CD1c-positive myeloid dendritic cell (primary cell): ENCODE measurements at regions not wholly inside any gene's neighbourhood (a gene's known extent, or its start where the extent isn't known, plus 50 kb on each side); places are given as distances from the start of the nearest gene placed in this dataset.
"Not testable (repeated sequence)": the region's sequence is repeated elsewhere in the genome, so short reads cannot be mapped to it uniquely, and the experiment has no call there.

ENCODE experiments used
- DNase-seq: peaks from one replicate; pipeline ENCODE4 v3.0.0-alpha.2; 2016; ENCODE audit errors: extremely low spot score

DNA sequence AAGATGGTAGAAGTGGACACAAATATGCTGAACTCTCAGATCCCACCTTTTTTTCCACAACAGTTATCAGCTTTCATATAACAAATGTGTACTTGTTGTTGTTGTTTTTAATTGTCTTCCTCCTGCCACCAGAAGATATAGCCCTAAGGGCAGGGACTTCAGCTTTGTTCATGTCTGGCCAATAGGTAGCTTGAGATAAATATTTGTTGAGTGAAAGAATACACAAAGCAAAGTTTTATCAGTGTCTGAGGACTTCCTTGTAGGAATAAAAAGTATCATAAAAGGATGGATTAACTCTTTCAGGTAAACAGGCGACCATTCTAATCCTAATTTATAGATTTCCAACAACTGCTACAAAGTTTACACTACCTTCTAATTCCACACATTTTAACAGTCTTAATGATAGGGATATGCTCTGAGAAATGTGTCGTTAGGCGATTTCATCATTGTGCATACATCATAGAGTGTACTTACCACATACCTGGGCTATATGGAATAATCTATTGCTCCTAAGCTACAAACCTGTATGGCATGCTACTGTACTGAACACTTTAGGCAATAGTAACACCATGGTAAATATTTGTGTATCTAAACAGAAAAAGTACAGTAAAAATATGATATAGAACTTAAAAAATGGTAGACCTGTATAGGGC, 186.1 kb downstream of the ATOH1 start:
- DNase-seq = no peak

DNA sequence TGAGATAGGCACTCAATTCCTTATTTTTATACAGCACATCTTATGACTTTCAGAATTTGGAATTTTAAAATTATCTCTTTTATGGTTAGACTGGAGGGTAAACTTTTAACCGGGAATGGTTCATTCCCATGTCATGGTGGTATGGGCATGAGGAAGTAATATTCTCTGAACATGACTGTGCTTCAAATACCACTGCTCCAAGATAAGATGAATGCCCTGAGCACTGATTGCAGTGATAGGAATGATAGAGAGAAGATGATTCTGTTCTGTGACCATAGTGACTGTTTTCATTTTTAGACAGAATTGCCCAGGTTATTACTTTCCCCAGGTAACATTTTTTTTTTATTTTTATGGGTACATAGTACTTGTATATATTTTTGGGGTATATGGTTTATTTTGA, 187.4 kb downstream of the ATOH1 start:
- no peak for DNase-seq

DNA sequence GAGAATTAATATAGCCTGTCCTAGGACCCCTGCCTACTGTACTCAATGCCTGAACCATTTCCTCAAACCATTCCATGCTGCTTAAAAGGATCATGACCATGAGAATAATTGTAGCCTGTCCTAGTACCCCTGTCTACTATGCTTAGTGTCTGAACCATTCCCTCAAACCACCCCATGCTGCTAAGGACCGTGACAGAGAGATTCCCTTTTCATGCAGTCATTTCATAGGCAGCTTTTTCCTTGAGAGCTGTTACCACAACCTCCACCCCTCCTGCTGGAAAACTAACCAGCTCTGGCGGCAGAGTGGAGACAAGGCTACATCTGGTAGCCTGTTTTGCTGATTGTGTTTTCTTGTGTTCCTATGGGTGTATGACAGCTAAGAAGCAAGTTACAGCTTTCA, 174.9 kb upstream of the SMARCAD1 start:
- DNase-seq = no peak

DNA sequence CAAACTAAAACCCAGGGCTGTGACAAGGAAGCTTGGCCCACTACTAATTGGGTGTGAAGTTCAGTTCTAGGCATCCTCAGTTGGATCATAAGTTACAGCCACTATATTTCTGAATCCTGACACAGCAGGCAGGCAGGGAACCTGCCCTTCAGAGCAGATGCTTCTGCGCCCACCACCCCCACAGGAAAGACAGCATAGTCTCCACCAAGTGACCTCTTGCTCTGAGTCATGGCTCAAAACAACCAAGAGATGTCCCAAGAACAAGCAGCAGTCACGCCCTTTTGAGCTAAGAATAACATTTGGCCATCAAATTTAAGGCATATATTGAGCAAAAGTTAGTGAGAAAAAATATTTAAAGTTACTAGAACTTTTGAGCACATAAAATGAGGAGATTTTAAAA, 170.7 kb upstream of the SMARCAD1 start:
- no peak for DNase-seq

DNA sequence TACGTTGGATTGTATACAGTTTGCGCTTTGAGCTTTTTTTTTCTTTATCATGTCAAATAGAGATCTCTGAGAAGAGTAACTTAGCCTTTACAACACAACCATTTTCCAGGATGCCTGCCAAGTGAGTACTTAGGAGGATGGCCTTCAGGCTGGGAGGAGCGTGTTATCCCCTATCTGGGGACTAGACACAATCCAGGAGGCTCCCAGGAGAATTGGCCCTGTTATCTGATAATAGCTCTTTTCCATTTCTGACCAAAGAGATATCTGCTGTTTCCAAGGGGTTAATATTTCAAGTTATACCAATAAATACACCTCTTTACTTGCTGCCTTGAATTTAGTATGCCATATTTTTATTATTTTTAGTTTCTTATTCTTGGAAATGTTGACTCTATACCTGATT, 169.5 kb upstream of the SMARCAD1 start:
- DNase-seq = no peak

DNA sequence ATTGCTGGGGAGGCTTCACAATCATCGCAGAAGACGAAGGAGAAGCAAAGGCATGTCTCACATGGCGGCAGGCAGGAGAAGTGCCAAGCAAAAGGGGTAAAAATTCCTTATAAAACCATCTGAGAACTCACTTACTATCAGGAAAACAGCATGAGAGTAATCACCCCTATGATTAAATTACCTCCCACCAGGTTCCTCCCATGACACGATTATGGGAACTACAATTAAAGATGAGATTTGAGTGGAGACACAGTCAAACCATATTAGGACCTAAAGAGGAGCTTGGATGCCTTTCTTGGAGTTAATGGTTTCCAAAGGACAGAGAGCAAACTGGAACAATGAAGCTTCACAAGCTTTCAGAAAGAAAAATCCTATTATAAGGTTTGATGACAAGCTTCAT, 168.4 kb upstream of the SMARCAD1 start:
- DNase-seq = no peak

DNA sequence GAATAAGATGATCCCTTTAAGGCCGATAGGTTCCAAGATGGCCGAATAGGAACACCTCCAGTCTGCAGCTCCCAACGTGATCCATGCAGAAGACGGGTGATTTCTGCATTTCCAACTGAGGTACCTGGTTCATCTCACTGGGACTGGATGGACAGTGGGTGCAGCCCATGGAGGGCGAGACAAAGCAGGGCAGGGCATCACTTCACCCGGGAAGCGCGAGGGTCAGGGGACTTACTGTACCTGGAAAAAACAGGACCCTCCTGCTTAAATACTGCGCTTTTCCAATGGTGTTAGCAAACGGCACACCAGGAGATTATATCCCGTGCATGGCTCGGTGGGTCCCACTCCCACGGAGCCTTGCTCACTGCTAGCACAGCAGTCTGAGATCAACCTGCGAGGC, 163.2 kb upstream of the SMARCAD1 start:
- not testable (repeated sequence) for DNase-seq

DNA sequence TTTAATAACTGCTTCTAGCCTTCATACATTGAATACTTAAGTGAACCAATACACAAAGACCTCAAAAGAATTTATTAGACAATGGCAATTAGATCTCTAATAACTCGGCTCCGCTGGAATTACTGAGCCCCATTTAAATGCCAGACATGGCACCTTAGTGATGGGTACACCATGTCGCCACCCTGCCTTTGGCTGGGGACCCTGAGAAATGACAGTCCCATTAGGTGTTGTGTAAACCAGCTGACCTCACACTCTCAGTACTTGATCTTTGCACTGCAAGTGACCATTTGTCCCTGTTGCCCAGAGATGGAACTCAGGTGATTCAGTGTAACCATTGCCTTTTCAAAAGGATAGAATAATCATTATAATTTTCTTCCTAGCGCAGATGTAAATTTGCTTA, 144.6 kb upstream of the SMARCAD1 start:
- DNase-seq = no peak

DNA sequence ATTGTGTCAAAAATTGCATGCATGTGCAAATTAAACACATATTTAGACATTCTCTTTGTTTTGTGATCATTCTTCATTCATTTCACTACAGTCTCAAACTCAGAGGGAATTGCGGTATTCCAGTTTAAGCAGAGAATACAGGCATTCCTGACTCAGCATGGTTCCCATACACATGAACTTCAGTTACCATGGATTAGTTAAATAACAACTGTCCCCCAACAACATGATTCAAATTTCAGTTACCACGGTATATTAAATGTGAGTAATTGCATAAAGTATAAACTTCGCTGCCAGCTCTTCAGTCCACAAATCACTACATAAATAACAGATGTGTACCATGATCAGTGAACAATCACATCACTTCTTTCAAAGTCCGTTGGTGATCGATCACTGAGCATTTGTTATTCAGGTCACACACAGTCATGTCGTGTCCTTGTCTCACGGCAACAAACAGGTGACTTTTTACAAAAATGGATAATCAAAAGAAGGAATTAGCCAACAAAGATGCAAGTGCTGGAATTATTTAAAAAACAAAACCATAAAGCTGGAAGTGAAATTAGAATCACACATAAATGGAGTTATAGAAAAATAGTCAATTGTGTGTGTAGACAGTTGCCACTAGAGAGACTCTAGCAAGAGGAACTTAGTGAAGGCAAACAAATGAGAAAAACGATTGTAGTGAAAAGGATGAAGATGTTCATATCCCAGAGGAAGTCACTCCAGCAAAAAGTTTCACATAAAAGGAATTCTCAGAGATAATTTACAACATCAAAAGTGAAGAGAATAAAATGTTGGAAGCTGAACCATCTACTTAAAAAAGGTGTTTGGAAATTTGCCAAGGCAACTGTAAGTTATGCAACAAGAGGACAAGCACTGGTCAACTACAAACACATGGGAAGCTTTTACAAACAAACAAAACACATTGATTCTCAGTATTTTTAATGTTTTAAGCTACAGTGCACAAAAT, 138.6 kb upstream of the SMARCAD1 start:
- no peak for DNase-seq

DNA sequence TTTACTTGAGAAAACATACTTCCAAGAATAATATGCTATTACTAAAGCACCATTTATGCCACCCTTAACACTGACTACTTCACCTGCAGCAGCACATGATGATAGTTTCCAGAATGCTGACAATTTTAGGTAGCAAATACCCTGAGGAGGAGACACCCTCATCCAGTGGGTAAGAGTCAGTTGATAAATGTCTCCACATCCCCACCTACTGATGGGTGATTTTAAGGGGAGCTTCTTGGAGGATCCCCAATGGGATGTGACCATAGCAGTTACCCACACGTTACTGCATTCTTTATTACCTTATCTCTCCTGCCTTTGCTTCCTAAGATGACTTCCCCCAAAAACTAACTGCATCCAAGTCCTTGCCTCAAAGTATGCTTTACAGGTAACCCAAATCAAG, 131.2 kb upstream of the SMARCAD1 start:
- DNase-seq = no peak

DNA sequence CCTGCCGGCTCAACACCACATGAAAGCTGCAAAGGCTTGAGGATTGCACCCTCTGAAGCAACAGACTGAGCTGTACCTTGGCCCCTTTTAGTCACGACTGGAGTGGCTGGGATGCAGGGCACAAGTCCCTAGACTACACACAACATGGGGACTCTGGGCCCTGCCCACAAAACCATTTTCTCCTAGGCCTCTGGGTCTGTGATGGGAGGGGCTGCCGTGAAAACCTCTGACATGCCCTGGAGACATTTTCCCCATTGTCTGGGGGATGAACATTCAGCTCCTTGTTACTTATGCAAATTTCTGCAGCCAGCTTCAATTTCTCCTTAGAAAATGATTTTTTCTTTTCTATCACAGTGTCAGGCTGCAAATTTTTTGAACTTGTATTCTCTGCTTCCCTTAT, 123.5 kb upstream of the SMARCAD1 start:
- no peak for DNase-seq

DNA sequence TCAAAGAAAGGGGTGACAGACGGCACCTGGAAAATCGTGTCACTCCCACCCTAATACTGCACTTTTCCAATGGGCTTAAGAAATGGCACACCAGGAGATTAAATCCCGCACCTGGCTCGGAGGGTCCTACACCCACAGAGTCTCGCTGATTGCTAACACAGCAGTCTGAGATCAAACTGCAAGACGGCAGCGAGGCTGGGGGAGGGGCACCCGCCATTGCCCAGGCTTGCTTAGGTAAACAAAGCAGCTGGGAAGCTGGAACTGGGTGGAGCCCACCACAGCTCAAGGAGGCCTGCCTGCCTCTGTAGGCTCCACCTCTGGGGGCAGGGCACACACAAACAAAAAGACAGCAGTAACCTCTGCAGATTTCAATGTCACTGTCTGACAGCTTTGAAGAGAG, 108.5 kb upstream of the SMARCAD1 start:
- DNase-seq = not testable (repeated sequence)

DNA sequence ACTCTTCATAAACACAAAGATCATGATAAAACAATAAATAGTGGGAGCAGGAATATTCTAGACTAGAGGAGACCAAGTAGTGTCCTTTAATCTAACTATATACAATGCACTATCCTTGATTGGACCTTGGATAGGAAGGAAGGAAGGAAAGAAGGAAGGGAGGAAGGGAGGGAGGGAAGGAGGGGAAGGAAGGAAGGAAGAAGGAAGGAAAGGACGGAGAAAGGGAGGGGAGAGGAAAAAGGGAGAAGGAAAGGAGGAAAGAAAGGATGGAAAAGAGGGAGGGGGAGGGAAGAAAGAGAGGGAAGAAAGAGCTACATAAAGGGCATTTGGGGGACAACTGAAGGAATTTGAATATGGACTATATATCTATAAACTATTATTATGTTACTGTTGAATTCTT, 95.0 kb upstream of the SMARCAD1 start:
- DNase-seq = no peak

DNA sequence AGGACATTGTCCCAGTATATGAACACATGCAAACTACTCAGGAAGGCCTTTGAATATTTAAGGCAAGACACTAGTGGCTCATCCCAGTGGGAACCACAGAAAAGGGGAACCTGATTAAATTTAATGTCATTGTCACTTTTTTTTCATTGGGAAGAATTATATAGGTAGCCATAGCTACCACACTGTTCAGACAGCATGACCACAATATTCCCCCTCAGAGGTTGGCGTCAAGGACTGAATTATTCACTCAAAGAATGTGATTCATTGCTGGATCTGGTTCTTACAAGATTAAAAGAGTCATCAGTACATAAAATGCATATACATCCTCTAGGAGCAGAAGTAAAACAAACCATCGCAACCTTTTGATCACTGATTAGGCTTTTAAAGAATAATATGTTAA, 92.0 kb upstream of the SMARCAD1 start:
- DNase-seq = no peak

DNA sequence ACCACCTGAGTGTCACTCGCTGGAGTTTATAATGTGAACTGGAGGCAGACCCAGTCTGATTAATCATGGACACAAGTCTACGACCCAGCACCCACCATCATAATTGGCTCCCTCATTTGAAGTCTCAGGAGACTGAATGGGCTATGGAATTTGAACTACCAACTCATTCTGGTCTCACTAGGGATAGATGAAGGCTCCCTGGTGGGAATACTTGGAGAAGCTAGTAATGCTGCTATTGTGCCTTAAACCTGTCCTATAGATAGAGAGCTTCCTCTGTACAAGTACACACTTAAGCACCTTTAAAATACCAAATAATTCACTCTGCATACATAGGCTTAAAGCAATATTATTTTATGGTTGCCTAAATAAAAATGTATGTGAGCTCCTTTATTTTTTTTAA, 90.8 kb upstream of the SMARCAD1 start:
- no peak for DNase-seq

DNA sequence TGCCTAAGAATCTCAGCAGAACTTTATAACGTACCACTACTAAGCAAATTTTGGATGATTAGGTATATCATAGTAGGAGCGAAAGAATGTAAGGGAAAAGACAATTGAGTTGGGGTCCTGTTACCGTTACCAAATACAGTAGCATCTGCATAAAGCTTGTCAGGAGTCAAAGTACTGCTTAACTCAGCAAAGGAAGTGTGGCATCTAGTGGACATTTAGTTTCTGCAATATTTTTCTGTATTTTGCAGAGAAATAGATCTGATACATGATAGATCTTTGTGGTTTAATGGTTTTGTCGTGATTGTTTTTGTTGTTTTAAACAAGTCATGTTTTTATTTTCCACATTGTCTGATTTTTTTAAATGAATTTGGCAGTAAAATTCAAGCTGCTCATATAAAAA, 81.0 kb upstream of the SMARCAD1 start:
- no peak for DNase-seq

DNA sequence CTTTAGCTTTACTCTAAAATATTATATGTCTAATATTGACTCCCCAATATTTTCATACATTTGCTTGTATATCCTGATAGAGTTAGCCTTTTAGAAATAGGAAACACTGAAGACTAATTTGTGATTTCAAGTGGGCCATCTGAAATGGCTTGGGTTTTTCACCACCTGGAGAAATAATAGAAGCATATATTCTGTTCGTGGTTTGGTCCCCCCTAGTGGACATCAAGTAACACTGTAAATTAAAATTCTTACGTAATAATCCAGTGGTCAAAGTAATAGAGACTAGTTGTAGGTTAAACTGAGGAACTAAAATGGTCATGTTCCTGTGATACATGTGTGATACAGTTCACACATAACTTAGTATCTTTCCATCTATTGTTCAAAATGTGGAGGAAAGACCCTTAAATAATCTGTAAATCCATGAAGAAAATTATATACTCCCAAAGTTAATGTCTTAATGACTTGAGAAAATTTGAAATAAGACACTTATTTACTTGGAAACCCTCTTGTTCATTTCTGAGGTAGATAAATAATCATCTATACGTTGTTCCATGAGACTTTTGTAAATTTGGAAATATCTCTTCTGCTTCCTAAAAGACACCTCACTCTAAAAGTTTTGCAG, 79.8 kb upstream of the SMARCAD1 start:
- peak; percentile 22 for DNase-seq

DNA sequence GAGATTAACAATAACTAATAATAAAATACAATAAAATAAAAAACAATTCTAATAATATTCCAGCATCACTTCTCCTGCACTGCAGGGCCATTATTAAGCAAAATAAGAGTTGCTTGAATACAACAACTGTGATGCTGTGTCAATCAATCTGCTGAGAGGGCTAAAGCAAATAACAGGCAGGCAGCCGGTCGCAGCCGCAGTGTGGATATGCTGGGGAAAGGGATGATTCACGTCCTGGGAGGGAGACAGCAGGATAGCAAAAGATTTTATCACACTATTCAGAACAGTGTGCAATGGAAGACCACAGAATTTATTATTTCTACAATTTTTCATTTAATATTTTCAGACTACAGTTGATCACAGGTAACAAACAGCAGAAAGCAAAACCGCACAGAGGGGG, 76.5 kb upstream of the SMARCAD1 start:
- no peak for DNase-seq

DNA sequence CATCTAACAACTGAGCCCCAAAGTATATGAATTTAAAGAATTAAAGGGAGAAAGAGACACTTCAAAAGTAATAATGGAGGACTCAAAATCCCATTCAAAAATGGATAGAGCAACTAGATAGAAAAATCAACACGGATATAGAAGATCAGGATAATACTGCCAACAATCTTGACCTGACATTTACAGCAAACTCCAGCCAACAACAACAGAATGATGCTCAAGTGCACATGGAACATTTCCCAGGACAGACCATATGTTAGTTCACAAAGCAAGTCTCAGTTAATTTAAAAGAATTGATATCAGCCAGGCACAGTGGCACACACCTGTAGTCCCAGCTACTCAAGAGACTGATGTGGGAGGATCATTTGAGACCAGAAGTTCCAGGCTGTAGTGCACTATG, 72.0 kb upstream of the SMARCAD1 start:
- DNase-seq = no peak

DNA sequence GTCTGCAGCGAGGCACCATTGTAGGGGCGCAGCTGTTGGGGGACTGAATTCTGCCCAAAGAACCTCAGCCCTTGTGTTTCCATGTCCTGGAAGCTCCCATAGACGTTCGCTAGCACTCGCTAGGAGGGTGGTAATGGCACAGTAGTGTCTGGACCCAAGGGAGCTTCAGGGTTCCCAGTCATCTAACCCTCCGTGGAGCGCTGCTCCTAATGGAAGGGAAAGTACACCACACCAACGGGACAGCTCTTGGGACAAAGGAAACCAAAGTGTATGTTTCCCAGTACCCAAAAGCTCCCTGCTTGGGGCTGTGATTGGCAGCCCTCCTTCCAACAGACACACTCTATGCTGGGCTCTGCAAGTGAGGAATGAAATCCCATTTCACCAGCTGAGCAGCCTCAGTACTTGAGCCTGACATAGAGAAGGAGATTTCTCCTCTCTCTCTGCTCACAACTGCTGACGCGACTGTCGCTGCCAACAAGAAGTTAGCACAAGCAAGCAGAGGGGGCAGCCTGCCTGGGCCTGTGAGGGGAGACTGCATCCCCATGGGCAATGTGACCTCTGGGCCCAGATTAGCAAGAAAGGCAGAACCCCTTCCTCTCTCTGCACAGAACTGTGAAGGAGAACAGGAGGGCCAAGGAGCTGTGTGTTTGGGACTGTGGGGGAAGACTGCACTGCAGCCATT, 67.6 kb upstream of the SMARCAD1 start:
- DNase-seq = no peak

DNA sequence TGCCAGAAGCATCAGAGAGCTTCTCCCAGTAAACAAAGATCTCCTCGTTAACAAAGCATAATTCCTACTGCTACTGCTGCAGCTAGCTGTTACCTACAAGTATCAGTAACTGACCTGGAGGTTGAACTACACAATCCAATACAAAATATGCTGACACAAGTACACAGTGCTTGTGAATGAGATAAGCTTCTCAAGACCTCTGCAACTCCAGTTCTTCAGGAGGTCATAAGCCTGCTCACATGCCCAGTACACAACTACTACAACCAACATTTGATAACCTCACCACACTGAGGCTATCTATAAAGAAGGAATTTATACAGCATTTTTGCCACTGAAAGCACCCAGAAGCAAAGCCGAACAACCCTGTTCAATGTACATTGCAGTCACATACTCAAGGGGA, 66.7 kb upstream of the SMARCAD1 start:
- DNase-seq = no peak

DNA sequence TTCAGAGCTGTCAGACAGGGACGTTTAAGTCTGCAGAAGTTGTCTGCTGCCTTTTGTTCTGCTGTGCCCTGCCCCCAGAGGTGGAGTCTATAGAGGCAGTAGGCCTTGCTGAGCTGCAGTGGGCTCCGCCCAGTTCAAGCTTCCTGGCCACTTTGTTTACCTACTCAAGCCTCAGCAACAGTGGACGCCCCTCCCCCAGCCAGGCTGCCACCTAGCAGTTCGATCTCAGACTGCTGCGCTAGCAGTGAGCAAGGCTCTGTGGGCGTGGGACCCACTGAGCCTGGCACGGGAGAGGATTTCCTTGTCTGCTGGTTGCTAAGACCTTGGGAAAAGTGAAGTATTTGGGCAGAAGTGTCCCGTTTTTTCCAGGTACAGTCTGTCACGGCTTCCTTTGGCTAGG, 59.6 kb upstream of the SMARCAD1 start:
- DNase-seq = not testable (repeated sequence)
